Neural cell (in vitro differentiated cells): ENCODE measurements at regions not wholly inside any gene's neighbourhood (a gene's known extent, or its start where the extent isn't known, plus 50 kb on each side); places are given as distances from the start of the nearest gene placed in this dataset.

Experiments used
- POLR2AphosphoS5 ChIP-seq: IDR thresholded peaks from 2 replicates; pipeline ENCODE4 v1.6.1; 2012
- SMC3 ChIP-seq: fragments of 450-650 bp; conservative IDR thresholded peaks from 2 replicates; pipeline ENCODE4 v1.6.1; 2014; ENCODE audit warnings: antibody characterized with exemption, mild to moderate bottlenecking, moderate library complexity; ENCODE audit not compliant: poor library complexity
- TF ChIP-seq, protein P1 (sequence below): fragments of 450-650 bp; IDR thresholded peaks from 2 replicates; pipeline ENCODE4 v1.5.1; 2014; ENCODE audit warnings: antibody characterized with exemption, mild to moderate bottlenecking, moderate library complexity; ENCODE audit not compliant: poor library complexity, severe bottlenecking

DNA sequence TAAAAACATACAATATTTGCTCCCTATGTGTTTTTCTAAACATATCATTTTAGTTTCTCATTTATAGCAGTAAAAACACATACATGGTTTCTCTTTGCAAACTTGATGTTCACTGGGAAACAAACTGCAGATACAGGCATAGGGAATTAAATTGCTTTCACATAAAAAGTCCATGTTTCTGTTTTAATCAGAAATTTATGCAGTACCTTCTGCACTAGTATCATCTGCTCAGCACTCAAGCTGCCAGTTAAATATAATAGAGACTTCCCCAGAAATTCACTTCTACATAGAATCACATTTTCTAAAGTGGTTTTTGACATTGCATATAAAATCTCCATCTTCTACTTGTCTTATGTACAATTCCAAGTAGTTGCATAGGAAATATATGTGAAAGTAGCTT is 1107.3 kb upstream of the NRXN1 start:
- TF ChIP-seq POLR2AphosphoS5 (no peak), SMC3 (no peak)
- TF ChIP-seq, protein P1, sequence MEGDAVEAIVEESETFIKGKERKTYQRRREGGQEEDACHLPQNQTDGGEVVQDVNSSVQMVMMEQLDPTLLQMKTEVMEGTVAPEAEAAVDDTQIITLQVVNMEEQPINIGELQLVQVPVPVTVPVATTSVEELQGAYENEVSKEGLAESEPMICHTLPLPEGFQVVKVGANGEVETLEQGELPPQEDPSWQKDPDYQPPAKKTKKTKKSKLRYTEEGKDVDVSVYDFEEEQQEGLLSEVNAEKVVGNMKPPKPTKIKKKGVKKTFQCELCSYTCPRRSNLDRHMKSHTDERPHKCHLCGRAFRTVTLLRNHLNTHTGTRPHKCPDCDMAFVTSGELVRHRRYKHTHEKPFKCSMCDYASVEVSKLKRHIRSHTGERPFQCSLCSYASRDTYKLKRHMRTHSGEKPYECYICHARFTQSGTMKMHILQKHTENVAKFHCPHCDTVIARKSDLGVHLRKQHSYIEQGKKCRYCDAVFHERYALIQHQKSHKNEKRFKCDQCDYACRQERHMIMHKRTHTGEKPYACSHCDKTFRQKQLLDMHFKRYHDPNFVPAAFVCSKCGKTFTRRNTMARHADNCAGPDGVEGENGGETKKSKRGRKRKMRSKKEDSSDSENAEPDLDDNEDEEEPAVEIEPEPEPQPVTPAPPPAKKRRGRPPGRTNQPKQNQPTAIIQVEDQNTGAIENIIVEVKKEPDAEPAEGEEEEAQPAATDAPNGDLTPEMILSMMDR: no peak
